Keratinocyte (primary cell): ENCODE measurements at regions not wholly inside any gene's neighbourhood (a gene's known extent, or its start where the extent isn't known, plus 50 kb on each side); places are given as distances from the start of the nearest gene placed in this dataset.

Experiments used
- DNase-seq: peaks from one replicate; pipeline ENCODE4 v3.0.0-alpha.2; 2011; ENCODE audit warnings: low read depth, missing footprints, low spot score
- FAIRE-seq: peaks from 2 replicates; lab custom pipeline; 2011; peaks lifted over from hg19 to GRCh38; lab: Jason Lieb, UNC
- H2AFZ ChIP-seq: 2 replicates; pipeline ENCODE4 v1.6.0; 2012; ENCODE audit warnings: low read length, control low read depth, inconsistent platforms; ENCODE audit not compliant: control insufficient read depth
- H3K27ac ChIP-seq: 2 replicates; pipeline ENCODE4 v1.5.1; 2011; ENCODE audit warnings: low read length; ENCODE audit not compliant: control insufficient read depth, insufficient read depth
- H3K27me3 ChIP-seq: 3 replicates; pipeline ENCODE4 v1.6.0; 2011; ENCODE audit warnings: low read length; ENCODE audit not compliant: control insufficient read depth, insufficient read depth; ENCODE audit errors: extremely low read depth
- H3K36me3 ChIP-seq, 2 experiments: 2 replicates in 1 of 2; 3 replicates in 1 of 2; pipeline ENCODE4 v1.5.1; 2011; ENCODE audit warnings: low read length in 2 of 2, mild to moderate bottlenecking in 1 of 2; ENCODE audit not compliant: control insufficient read depth in 2 of 2, insufficient read depth in 2 of 2; ENCODE audit errors: extremely low read depth in 1 of 2
- H3K4me1 ChIP-seq: 3 replicates; pipeline ENCODE4 v1.5.1; 2011; ENCODE audit warnings: low read length; ENCODE audit not compliant: control insufficient read depth, insufficient read depth; ENCODE audit errors: extremely low read depth
- H3K4me2 ChIP-seq: 3 replicates; pipeline ENCODE4 v1.6.0; 2011; ENCODE audit warnings: low read depth, low read length; ENCODE audit not compliant: control insufficient read depth, insufficient read depth; ENCODE audit errors: extremely low read depth
- H3K4me3 ChIP-seq, 3 experiments: fragments of 200-600 bp in 1 of 3; sonication (generic) in 1 of 3; 2 replicates in 2 of 3; 3 replicates in 1 of 3; pipeline ENCODE4 v1.5.1; 2011 to 2016; ENCODE audit warnings: low read length in 3 of 3, mild to moderate bottlenecking in 3 of 3, control low read depth in 2 of 3, inconsistent platforms in 1 of 3, low read depth in 1 of 3, mixed read lengths in 1 of 3, mixed run types in 1 of 3, moderate library complexity in 1 of 3; ENCODE audit not compliant: control insufficient read depth in 2 of 3, insufficient read depth in 2 of 3; ENCODE audit errors: extremely low read depth in 1 of 3
- H3K79me2 ChIP-seq: 2 replicates; pipeline ENCODE4 v1.6.0; 2012; ENCODE audit warnings: low read length; ENCODE audit not compliant: control insufficient read depth, insufficient read depth
- H3K9ac ChIP-seq: 3 replicates; pipeline ENCODE4 v1.6.0; 2011; ENCODE audit warnings: low read length; ENCODE audit not compliant: control insufficient read depth, insufficient read depth; ENCODE audit errors: extremely low read depth
- H3K9me1 ChIP-seq: 3 replicates; pipeline ENCODE4 v1.6.0; 2011; ENCODE audit warnings: low read length; ENCODE audit not compliant: control insufficient read depth, insufficient read depth; ENCODE audit errors: extremely low read depth
- H3K9me3 ChIP-seq: 2 replicates; pipeline ENCODE4 v1.5.1; 2012; ENCODE audit warnings: low read depth, low read length; ENCODE audit not compliant: control insufficient read depth
- H4K20me1 ChIP-seq: 3 replicates; pipeline ENCODE4 v1.6.0; 2011; ENCODE audit warnings: low read length; ENCODE audit not compliant: control insufficient read depth, insufficient read depth; ENCODE audit errors: extremely low read depth
- CTCF ChIP-seq, 3 experiments: IDR thresholded peaks in 1 of 3; conservative IDR thresholded peaks in 1 of 3; optimal IDR thresholded peaks in 1 of 3; 2 replicates in 2 of 3; 3 replicates in 1 of 3; pipeline versions ENCODE3 to v1.5.1; 2011; ENCODE audit warnings: low read length in 3 of 3, mild to moderate bottlenecking in 3 of 3, moderate library complexity in 2 of 3, control low read depth in 1 of 3, inconsistent platforms in 1 of 3; ENCODE audit not compliant: insufficient read depth in 2 of 3; ENCODE audit errors: extremely low read depth in 1 of 3
- EZH2 ChIP-seq: IDR thresholded peaks from one replicate; pipeline ENCODE4 v1.6.1; 2012; ENCODE audit warnings: inconsistent platforms, mild to moderate bottlenecking, low read length, moderate library complexity
- dilution Hi-C: fragments of 300-500 bp; cut with MboI; formaldehyde crosslinking; loops from one replicate; pipeline ENCODE4 v1.7.0; 2020; ENCODE audit warnings: low sequenced_read_pairs; ENCODE audit not compliant: extremely low pct_ligation_motif_present

- H3K36me3 ChIP-seq: no peaks in the 10 kb centered on the region
- H3K4me1 ChIP-seq: peaks cover 19% of the 10 kb centered on the region
- H3K4me3 ChIP-seq: no peak overlapping the region
- no peaks in the 10 kb centered on the region for H3K9me1 ChIP-seq
- no peak for FAIRE-seq
- H3K9me3 ChIP-seq: no peaks in the 10 kb centered on the region
- H4K20me1 ChIP-seq: no peaks in the 10 kb centered on the region
- no peak for TF ChIP-seq EZH2
- no peak for TF ChIP-seq CTCF (optimal IDR thresholded peaks at IDR 0.05 in 1 of 3, IDR thresholded peaks at IDR 0.05 in 1 of 3, conservative IDR thresholded peaks at IDR 0.05 in 1 of 3; ENCODE audit: extremely low read depth in 1 of 3, insufficient read depth in 2 of 3, low read length in 3 of 3)
- H3K9ac ChIP-seq: no peak overlapping the region
- no peak overlapping the region for H3K4me2 ChIP-seq
- dilution Hi-C loops: no loop called here
- peaks cover 23% of the 10 kb centered on the region for H3K27me3 ChIP-seq
- H3K79me2 ChIP-seq: no peaks in the 10 kb centered on the region
- DNase-seq: no peak
- no peak overlapping the region for H2AFZ ChIP-seq
- no peak overlapping the region for H3K27ac ChIP-seq
Measured at GRCh38 chr1:5505944-5506343, 486.3 kb downstream of the NPHP4 start.

GRCh38 chr1:5504364-5504740 lies 487.9 kb downstream of the NPHP4 start:
- peaks cover 23% of the 10 kb centered on the region for H3K27me3 ChIP-seq
- H3K9ac ChIP-seq: no peak overlapping the region
- dilution Hi-C loops: no loop called here
- H4K20me1 ChIP-seq: no peaks in the 10 kb centered on the region
- TF ChIP-seq EZH2: no peak
- TF ChIP-seq CTCF (optimal IDR thresholded peaks at IDR 0.05 in 1 of 3, IDR thresholded peaks at IDR 0.05 in 1 of 3, conservative IDR thresholded peaks at IDR 0.05 in 1 of 3; ENCODE audit: extremely low read depth in 1 of 3, insufficient read depth in 2 of 3, low read length in 3 of 3): no peak
- H3K9me3 ChIP-seq: no peaks in the 10 kb centered on the region
- no peaks in the 10 kb centered on the region for H3K36me3 ChIP-seq
- FAIRE-seq: no peak
- no peak overlapping the region for H2AFZ ChIP-seq
- no peak for DNase-seq
- H3K79me2 ChIP-seq: no peaks in the 10 kb centered on the region
- H3K9me1 ChIP-seq: no peaks in the 10 kb centered on the region
- H3K4me1 ChIP-seq: peaks cover 19% of the 10 kb centered on the region
- H3K27ac ChIP-seq: no peak overlapping the region
- no peak overlapping the region for H3K4me3 ChIP-seq
- no peak overlapping the region for H3K4me2 ChIP-seq
